Activated naive CD4-positive, alpha-beta T cell treated with anti-CD3 and anti-CD28 coated beads, Interleukin-2, amount 10 ng/mL, durations not matched to agents 7 days and 5 days (primary cell): ENCODE measurements at regions not wholly inside any gene's neighbourhood (a gene's known extent, or its start where the extent isn't known, plus 50 kb on each side); places are given as distances from the start of the nearest gene placed in this dataset.

Source experiments
- CTCF ChIA-PET: fragments of 350-600 bp; sonication (Branson Sonifier 250); formaldehyde crosslinking; loops from one replicate; lab custom pipeline; 2021; ENCODE audit warnings: antibody characterized with exemption; lab: Charles Lee
- DNase-seq: peaks from one replicate; pipeline ENCODE4 v3.0.0-alpha.2; 2020
- H3K27ac Mint-ChIP-seq: one replicate; pipeline ENCODE4 v1.8.0; 2021; ENCODE audit warnings: mild to moderate bottlenecking, moderate library complexity, mixed read lengths
- H3K27me3 Mint-ChIP-seq: one replicate; pipeline ENCODE4 v1.8.0; 2021; ENCODE audit warnings: mild to moderate bottlenecking, mixed read lengths
- H3K36me3 Mint-ChIP-seq: one replicate; pipeline ENCODE4 v1.8.0; 2021; ENCODE audit warnings: mixed read lengths
- H3K4me1 Mint-ChIP-seq: one replicate; pipeline ENCODE4 v1.8.0; 2021; ENCODE audit warnings: mixed read lengths
- H3K4me3 Mint-ChIP-seq: one replicate; pipeline ENCODE4 v1.8.0; 2021; ENCODE audit warnings: mild to moderate bottlenecking, moderate library complexity, mixed read lengths
- H3K9me3 Mint-ChIP-seq: one replicate; pipeline ENCODE4 v1.8.0; 2021; ENCODE audit warnings: mixed read lengths

DNA sequence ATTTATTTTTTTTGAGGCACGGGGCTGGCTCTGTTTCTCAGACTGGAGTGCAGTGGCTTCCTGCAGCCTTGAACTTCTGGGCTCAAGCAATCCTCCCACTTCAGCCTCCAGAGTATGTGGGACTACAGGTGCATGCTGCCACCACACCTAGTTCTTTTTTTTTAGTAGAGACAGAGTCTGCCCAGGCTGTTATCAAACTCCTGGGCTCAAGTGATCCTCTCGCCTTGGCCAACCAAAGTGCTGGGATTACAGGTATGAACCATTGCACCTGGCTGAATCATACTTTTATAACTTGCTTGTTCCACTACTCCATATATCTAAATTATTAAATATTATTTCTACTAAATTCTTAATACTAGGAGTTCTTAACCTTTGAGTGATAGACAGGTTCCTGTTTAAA lies 111.6 kb downstream of the BTG1 start:
- Mint-ChIP-seq H3K9me3 (peaks cover 5% of the 10 kb centered on the region), H3K4me3 (no peak overlapping the region), H3K27ac (peak overlapping the region; percentile 90), H3K4me1 (peaks cover 84% of the 10 kb centered on the region), H3K27me3 (no peaks in the 10 kb centered on the region), H3K36me3 (peaks cover 10% of the 10 kb centered on the region)
- CTCF ChIA-PET: interaction anchor here (0.7 to 1.0 kb wide), 2 partner anchors 110 to 368 kb away, joined by 3 to 4 read pairs; no protein-coding TSS in a partner anchor
- DNase-seq: no peak

DNA sequence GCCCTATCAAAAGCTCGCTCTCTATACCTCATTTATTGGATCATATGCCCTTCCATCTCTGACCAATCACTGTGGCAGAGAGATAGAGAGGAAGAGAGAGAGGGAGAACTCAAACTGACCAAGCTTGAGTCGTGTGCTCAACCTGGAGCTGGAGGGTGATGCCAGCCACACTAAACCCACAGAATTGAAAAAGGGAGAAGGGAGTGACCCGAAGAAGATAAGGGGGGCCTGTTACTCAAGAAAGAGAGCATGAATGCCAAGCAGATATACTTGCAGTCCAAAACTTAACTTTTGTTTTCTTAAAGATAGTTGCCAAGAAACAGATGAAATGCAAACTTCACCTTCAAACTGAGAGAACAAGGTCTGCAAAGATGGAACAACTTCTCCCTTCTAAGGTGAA lies 112.7 kb downstream of the BTG1 start:
- CTCF ChIA-PET: no interaction called here
- no peaks in the 10 kb centered on the region for H3K27me3 Mint-ChIP-seq
- H3K9me3 Mint-ChIP-seq: peaks cover 9% of the 10 kb centered on the region
- H3K4me3 Mint-ChIP-seq: peak overlapping the region; percentile 13
- DNase-seq: no peak
- no peak overlapping the region for H3K27ac Mint-ChIP-seq
- peaks cover 85% of the 10 kb centered on the region for H3K4me1 Mint-ChIP-seq
- H3K36me3 Mint-ChIP-seq: peaks cover 15% of the 10 kb centered on the region

DNA sequence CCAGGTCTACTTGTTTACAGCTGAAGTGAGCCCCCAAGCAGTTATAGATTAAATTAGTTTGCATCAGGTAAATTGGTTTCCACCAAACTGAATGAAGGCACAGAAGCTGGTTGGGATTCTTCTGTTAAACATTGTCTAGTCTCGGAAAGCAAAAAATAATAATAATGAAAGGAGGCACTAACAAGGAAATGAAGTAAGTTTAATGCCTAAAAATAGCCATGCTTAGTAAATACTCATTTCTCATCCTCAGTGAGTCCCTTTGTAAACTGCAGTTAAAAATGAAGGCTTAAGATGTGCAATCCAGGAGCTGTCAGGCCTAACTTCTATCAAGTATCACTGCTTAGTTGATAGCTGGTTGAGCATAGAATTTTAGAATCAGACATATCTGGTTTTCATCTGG lies 113.5 kb downstream of the BTG1 start:
- Mint-ChIP-seq H3K36me3 (peaks cover 16% of the 10 kb centered on the region), H3K9me3 (peaks cover 9% of the 10 kb centered on the region), H3K4me1 (peaks cover 87% of the 10 kb centered on the region), H3K4me3 (no peak overlapping the region), H3K27me3 (no peaks in the 10 kb centered on the region), H3K27ac (no peak overlapping the region)
- CTCF ChIA-PET: no interaction called here
- no peak for DNase-seq

DNA sequence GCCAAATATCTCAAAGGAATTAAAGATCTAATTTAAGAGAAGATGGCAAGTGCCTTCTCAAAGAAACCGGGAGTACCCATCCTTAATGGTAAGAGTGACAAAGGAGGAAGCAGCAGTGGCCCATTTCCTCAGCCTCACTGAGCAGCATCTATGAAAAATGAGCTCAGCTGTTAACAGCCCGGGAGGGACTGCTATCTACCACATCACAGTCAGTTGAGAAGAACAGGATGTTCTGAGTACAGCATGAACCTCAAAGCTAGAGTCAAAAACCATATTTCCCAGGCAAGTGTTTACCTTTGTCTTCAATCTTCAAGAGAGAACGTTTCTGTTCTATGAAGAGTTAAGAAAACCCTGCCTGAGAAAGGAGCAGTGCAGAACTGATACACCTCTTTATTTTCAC lies 115.0 kb downstream of the BTG1 start:
- CTCF ChIA-PET: interaction anchor here (0.7 to 1.7 kb wide), 12 partner anchors 11 to 115 kb away, joined by 3 to 8 read pairs (median 3); partner anchors contain the start of gene BTG1
- peak overlapping the region; percentile 91 for H3K27ac Mint-ChIP-seq
- DNase-seq: peak; percentile 77
- H3K4me1 Mint-ChIP-seq: peaks cover 79% of the 10 kb centered on the region
- peak overlapping the region; percentile 31 for H3K4me3 Mint-ChIP-seq
- H3K36me3 Mint-ChIP-seq: peaks cover 17% of the 10 kb centered on the region
- H3K27me3 Mint-ChIP-seq: no peaks in the 10 kb centered on the region
- peaks cover 9% of the 10 kb centered on the region for H3K9me3 Mint-ChIP-seq

DNA sequence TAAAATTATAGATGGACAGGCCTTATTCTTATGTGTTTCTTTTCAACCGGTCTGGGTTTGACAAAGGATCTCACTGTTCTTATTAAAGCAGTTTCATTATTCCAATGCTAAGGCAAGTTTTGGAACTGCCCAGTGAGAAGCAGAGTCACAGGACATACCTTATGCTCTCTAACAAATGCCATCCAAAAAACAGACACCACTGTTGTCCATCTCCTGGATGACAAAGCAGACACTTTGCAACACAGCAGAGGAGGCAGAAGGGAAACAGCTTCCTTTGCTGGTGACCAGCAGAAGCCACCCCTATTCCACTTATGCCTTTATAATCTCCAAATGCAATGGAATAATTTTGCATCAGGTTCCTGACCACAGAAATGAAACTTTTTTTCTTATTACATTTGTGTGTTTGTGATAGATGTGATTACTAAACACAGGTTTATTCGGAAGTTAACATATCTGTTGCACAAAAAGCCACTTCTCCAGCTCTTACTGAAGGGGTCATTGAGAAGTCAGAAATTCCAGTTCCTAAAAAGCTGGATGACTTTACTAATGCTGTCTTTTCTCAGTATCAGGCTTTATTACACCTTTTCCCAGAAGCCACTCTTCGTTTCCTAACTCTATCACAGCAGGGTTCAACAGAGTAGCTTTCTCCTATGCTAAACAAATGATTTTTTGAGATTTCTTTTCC lies 115.6 kb downstream of the BTG1 start:
- CTCF ChIA-PET: interaction anchor here (0.7 to 1.7 kb wide), 11 partner anchors 12 to 116 kb away, joined by 3 to 8 read pairs (median 3); partner anchors contain the start of gene BTG1
- Mint-ChIP-seq H3K27me3 (no peaks in the 10 kb centered on the region), H3K4me1 (peaks cover 77% of the 10 kb centered on the region), H3K36me3 (peaks cover 17% of the 10 kb centered on the region), H3K9me3 (peaks cover 9% of the 10 kb centered on the region), H3K4me3 (peak overlapping the region; percentile 31), H3K27ac (peak overlapping the region; percentile 91)
- DNase-seq: no peak

DNA sequence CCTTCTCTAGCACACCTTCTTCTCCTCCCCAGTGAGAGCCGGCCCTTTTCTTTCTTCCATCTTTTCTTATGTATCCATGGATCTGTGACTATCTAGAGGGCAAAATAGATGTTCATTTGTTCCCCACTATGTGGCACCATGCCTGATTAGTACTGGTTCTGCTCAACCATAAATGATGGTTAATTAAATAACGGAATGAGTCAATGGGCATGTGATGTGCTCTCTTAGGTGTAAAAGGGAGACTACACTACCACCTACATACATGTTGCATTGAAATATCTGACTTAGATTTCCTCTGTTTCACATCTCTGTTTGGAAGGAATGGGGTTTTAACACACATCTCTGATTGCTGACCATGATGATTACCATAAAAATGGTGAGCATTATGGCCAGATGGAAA lies 116.5 kb downstream of the BTG1 start:
- H3K27me3 Mint-ChIP-seq: no peaks in the 10 kb centered on the region
- H3K4me1 Mint-ChIP-seq: peaks cover 69% of the 10 kb centered on the region
- peaks cover 17% of the 10 kb centered on the region for H3K36me3 Mint-ChIP-seq
- CTCF ChIA-PET: interaction anchor here (1.2 kb wide), 1 partner anchor 115 kb away, joined by 3 read pairs; no protein-coding TSS in a partner anchor
- peaks cover 9% of the 10 kb centered on the region for H3K9me3 Mint-ChIP-seq
- no peak overlapping the region for H3K4me3 Mint-ChIP-seq
- DNase-seq: no peak
- no peak overlapping the region for H3K27ac Mint-ChIP-seq

DNA sequence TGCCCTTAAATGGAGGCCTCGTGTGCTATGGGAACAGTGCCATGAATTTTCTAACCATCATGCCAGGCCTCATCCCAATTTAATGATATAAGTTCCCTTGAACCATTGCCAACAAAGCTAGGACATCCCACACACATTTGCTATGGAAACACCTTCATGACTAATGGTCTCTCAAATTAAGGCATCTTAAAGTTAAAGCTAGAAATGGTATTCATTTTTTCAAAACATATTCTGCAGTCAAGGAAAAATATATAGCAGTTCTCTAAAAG lies 117.3 kb downstream of the BTG1 start:
- Mint-ChIP-seq H3K36me3 (peaks cover 17% of the 10 kb centered on the region), H3K4me1 (peaks cover 62% of the 10 kb centered on the region), H3K27me3 (no peaks in the 10 kb centered on the region), H3K9me3 (peaks cover 9% of the 10 kb centered on the region), H3K4me3 (no peak overlapping the region), H3K27ac (no peak overlapping the region)
- DNase-seq: no peak
- CTCF ChIA-PET: interaction anchor here (1.2 kb wide), 1 partner anchor 116 kb away, joined by 3 read pairs; no protein-coding TSS in a partner anchor

DNA sequence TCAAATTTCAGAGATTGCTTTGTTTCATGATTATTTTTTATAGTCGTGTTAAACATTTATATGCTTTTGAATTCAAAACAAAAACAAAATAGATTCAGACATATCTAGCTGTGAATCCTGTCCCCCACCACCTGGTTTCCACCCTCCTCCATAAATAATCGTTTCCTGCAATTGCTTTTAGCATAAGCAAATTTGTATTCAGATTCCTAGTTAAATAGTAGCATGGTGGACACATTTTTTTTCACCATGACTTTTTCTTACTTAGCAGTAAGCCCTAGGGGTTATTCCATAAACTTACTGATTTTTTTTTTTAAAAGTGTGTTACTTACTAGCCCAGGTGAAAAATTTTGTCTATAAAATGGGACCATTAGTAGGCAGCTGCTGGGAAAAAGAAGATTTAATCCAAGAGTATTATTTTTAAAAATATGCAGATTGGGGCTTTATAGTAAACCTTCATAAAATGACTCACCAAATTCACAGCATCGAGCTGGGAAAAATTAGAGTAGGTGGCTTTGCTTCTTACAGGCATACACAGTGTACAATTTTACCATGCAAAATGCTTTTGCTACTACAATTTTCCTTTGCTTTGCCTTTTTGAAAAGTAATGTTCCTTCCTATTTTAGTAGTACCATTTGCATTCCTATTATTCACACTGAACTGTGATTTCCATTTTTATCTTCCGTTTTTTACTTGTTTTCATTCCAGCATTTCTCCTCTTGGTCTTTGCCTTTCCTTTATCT lies 117.8 kb downstream of the BTG1 start:
- H3K4me3 Mint-ChIP-seq: no peak overlapping the region

DNA sequence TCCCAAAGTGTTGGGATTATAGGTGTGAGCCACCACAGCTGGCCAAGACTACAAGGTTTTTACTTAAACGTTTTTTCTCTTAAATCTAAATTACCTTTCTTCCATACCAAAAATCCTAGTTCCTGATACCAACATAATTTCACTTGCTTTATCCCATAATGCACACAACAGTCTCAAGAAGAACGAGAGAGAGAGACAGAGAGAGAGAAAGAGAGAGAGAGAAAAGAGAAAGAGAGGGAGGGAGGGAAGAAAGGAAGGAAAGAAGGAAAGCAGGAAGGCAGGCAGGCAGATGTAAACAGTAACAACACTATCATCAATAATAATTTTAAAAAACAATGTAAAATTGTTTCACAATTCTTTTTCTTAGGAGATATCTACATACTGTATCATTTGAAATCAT lies 118.4 kb downstream of the BTG1 start:
- Mint-ChIP-seq H3K27me3 (no peaks in the 10 kb centered on the region), H3K27ac (no peak overlapping the region), H3K4me3 (no peak overlapping the region), H3K36me3 (peaks cover 11% of the 10 kb centered on the region), H3K9me3 (peaks cover 4% of the 10 kb centered on the region), H3K4me1 (peaks cover 56% of the 10 kb centered on the region)
- no peak for DNase-seq
- CTCF ChIA-PET: no interaction called here

More for the DNA sequence above, 117.8 kb downstream of the BTG1 start:
- H3K27ac Mint-ChIP-seq: no peak overlapping the region
- DNase-seq: no peak
- CTCF ChIA-PET: interaction anchor here (1.2 kb wide), 1 partner anchor 116 kb away, joined by 3 read pairs; no protein-coding TSS in a partner anchor
- H3K9me3 Mint-ChIP-seq: peaks cover 8% of the 10 kb centered on the region
- peaks cover 14% of the 10 kb centered on the region for H3K36me3 Mint-ChIP-seq
- no peaks in the 10 kb centered on the region for H3K27me3 Mint-ChIP-seq
- peaks cover 59% of the 10 kb centered on the region for H3K4me1 Mint-ChIP-seq

DNA sequence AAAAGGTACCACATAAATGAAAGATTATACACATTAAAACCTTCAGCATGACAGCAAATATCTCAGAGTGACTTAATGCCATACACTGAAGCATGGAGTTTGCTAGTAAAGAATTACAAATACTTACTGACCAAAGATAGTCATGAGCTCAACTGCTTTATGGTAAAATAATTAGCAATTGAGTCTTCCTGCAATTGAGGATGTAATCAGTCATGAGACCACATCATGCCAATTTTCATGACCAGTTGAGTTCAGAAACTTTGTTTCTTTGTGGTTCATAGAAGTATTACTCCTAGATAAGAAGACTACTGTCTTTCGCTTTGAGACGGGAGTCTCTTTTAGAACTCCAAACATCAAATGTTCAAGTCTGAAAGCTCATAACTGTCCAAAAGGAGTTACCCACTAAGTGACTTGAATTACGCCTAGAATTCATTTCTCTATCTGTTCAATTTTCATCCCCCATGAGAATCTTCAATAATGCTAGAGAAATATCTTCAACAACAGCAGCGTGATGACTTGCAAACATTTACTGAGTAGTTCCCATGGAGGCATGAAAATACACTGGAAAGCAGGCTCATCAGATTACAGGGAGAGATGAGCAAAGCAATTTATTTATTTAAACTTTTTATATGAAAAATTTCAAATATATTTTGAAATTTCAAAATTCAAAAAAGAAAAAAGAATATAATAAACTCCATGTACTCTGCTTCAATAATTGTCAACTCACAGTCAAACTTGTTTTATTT lies 120.0 kb downstream of the BTG1 start:
- no peak for DNase-seq
- CTCF ChIA-PET: interaction anchor here (0.6 kb wide), 1 partner anchor 157 kb away, joined by 3 read pairs; no protein-coding TSS in a partner anchor
- peaks cover 50% of the 10 kb centered on the region for H3K4me1 Mint-ChIP-seq
- no peaks in the 10 kb centered on the region for H3K27me3 Mint-ChIP-seq
- H3K9me3 Mint-ChIP-seq: peaks cover 4% of the 10 kb centered on the region
- H3K27ac Mint-ChIP-seq: no peak overlapping the region
- H3K36me3 Mint-ChIP-seq: peaks cover 10% of the 10 kb centered on the region
- H3K4me3 Mint-ChIP-seq: no peak overlapping the region

DNA sequence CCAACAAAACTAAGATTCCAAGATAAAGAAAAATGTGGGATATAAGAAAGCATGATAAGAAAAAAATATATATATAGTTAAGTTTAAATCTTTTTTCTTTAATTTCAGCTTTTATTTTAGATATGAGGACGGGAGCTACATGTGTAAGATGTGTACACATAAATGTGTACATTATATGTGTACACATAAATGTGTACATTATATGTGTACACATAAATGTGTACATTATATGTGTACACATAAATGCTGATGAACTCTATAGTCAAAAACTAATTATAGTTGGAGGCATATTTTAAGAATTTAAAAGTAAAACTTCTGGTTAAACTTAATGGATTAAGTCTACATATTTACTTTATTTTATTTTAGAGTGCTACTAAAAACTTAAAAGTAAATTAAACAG lies 123.6 kb downstream of the BTG1 start:
- Mint-ChIP-seq H3K4me3 (no peak overlapping the region), H3K36me3 (peaks cover 7% of the 10 kb centered on the region), H3K27ac (no peak overlapping the region), H3K9me3 (peaks cover 3% of the 10 kb centered on the region), H3K27me3 (no peaks in the 10 kb centered on the region), H3K4me1 (peaks cover 21% of the 10 kb centered on the region)
- DNase-seq: no peak
- CTCF ChIA-PET: no interaction called here

DNA sequence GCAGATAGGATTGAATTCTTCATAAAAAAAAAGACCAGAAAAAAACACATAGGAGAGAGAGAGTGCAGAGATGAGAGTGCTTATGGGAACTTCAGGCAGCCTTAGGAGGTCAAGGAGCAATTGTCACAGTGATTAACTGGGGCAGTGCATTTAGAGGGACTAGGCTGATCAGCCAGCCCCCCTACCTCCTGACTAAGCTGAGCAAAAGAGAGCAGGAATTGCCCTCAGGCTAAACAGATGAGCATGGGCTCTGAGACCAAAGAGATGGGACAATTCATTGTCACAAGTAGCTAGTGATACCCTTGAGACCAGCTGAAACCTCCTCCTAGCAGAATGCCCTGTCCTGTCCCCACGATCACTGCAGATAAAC lies 124.0 kb downstream of the BTG1 start:
- Mint-ChIP-seq H3K36me3 (peaks cover 8% of the 10 kb centered on the region), H3K9me3 (peaks cover 4% of the 10 kb centered on the region), H3K27me3 (no peaks in the 10 kb centered on the region), H3K4me1 (peaks cover 21% of the 10 kb centered on the region), H3K27ac (no peak overlapping the region), H3K4me3 (no peak overlapping the region)
- no peak for DNase-seq
- CTCF ChIA-PET: no interaction called here

DNA sequence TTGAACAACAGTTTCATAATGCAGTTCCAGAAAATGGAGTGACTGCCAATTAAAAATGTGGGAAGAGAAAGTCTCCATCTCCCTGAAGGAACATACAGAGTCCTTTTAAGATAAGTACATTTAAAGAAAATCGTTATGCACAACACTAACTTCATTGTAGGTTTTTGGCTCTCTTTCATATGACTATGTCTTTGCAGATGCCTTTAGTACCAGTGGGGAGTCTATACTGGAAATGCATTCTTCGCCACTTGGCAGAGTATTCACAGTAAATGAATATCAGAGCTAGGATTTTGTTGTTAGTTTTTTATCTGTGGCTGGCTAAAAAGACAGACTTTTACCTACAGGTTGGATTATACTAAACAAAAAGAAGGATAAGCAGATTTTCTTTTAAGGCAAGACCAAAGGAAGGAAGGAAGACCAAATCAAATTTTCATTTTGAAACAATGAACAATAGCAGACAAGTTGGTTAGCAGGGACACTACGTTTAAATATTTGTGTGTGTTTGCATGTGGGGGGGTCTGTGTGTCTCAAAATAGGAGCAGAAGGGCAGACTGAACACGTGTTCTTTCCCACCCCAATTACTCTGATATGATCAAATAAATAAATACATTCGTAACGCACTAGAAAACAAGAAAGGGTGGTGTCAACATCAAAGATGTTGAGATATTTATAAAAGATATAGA lies 124.5 kb downstream of the BTG1 start:
- Mint-ChIP-seq H3K9me3 (peaks cover 4% of the 10 kb centered on the region), H3K4me1 (peaks cover 18% of the 10 kb centered on the region), H3K4me3 (no peak overlapping the region), H3K36me3 (peaks cover 10% of the 10 kb centered on the region), H3K27me3 (no peaks in the 10 kb centered on the region), H3K27ac (no peak overlapping the region)
- CTCF ChIA-PET: no interaction called here
- no peak for DNase-seq
